ENCODE measurements at regions not wholly inside any gene's neighbourhood (a gene's known extent, or its start where the extent isn't known, plus 50 kb on each side); places are given as distances from the start of the nearest gene placed in this dataset.

- H3K23ac ChIP-seq (ENCODE audit: insufficient read length, low read depth, low read length) = no peak overlapping the region
- H2BK120ac ChIP-seq (ENCODE audit: low read depth, low read length, poor library complexity, severe bottlenecking) = no peak overlapping the region
- no peaks in the 10 kb centered on the region for H3K9me3 Mint-ChIP-seq
- H3K56ac ChIP-seq (ENCODE audit: insufficient read length, low read depth, low read length) = no peak overlapping the region
- H3K18ac ChIP-seq (ENCODE audit: insufficient read length, low read depth, low read length) = no peak overlapping the region
- H4K20me1 ChIP-seq (ENCODE audit: control insufficient read depth, insufficient read depth, insufficient read length) = no peaks in the 10 kb centered on the region
- H3K27ac ChIP-seq (ENCODE audit: insufficient read length, low read depth, low read length) = no peak overlapping the region
- no peaks in the 10 kb centered on the region; the same call in 1 of the 2 replicates for H3K27me3 ChIP-seq (ENCODE audit: insufficient read depth, low read length)
- H3K4me1 Mint-ChIP-seq = peaks cover 0 to 6% of the 10 kb centered on the region in 2 experiments; a peak in 2 of 4 replicates
- H3K79me1 ChIP-seq (ENCODE audit: insufficient read depth, low read depth, low read length, poor library complexity, severe bottlenecking) = no peaks in the 10 kb centered on the region
- no peak overlapping the region for H4K91ac ChIP-seq (ENCODE audit: insufficient read length, low read depth, low read length)
- no peaks in the 10 kb centered on the region for H3K36me3 Mint-ChIP-seq (ENCODE audit: insufficient read depth in 1 of 3, low read depth in 3 of 3)
- H2BK20ac ChIP-seq (ENCODE audit: low read depth, low read length, poor library complexity, severe bottlenecking) = no peak overlapping the region
- H2AK5ac ChIP-seq (ENCODE audit: insufficient read length, low read length) = no peak overlapping the region
- H3K9me3 ChIP-seq (ENCODE audit: control insufficient read depth, low read depth, low read length) = no peaks in the 10 kb centered on the region
- H3K4me3 Mint-ChIP-seq = no peak overlapping the region
- H3K79me2 ChIP-seq (ENCODE audit: insufficient read depth, low read length) = no peaks in the 10 kb centered on the region
- H3K4me2 ChIP-seq (ENCODE audit: insufficient read depth, insufficient read length, low read length) = no peak overlapping the region
- no peak overlapping the region for H3K9ac ChIP-seq (ENCODE audit: extremely low read depth, insufficient read length, low read length)
- H3K4ac ChIP-seq (ENCODE audit: low read depth, low read length) = no peak overlapping the region
- H4K5ac ChIP-seq (ENCODE audit: insufficient read length, low read depth, low read length) = no peak overlapping the region
- TF ChIP-seq CTCF (conservative IDR thresholded peaks at IDR 0.05) = no peak
- H3T11ph ChIP-seq (ENCODE audit: low read length) = no peak overlapping the region
- no peaks in the 10 kb centered on the region for H3K27me3 Mint-ChIP-seq (ENCODE audit: low read depth)
- no peak overlapping the region for H2BK12ac ChIP-seq (ENCODE audit: insufficient read length, low read depth, low read length)
- no peak for DNase-seq
- no peak overlapping the region for H4K8ac ChIP-seq (replicated peaks; ENCODE audit: insufficient read length, low read depth, low read length)
- no CpG with 5 or more reads among the region's 4 CpGs for WGBS (ENCODE audit: extremely low coverage, insufficient read length, low lambda C conversion rate)
- H3K27ac Mint-ChIP-seq = no peak overlapping the region
- no peak overlapping the region for H3K14ac ChIP-seq (ENCODE audit: insufficient read depth, low read length)
- no peaks in the 10 kb centered on the region; the same call in 1 of the 2 replicates for H3K4me1 ChIP-seq (ENCODE audit: insufficient read depth, low read length)
- H3K23me2 ChIP-seq (ENCODE audit: insufficient read length, low read depth, low read length, poor library complexity, severe bottlenecking) = no peaks in the 10 kb centered on the region
- no peak overlapping the region for H2BK15ac ChIP-seq (ENCODE audit: low read depth, low read length)
- H2AFZ ChIP-seq (ENCODE audit: low read length) = no peak overlapping the region
- no peak overlapping the region for H2BK5ac ChIP-seq (ENCODE audit: insufficient read length, low read length)
These were observed 146.1 kb downstream of the SIPA1L2 start for GRCh38 chr1:232483826-232484225.
